AG09309 (cell line): ENCODE measurements at regions not wholly inside any gene's neighbourhood (a gene's known extent, or its start where the extent isn't known, plus 50 kb on each side); places are given as distances from the start of the nearest gene placed in this dataset.

Source experiments
- DNase-seq: peaks from one replicate; pipeline ENCODE4 v3.0.0-alpha.2; 2010; ENCODE audit warnings: low read depth
- H3K4me3 ChIP-seq: 2 replicates; pipeline ENCODE4 v1.5.1; 2011; ENCODE audit warnings: mild to moderate bottlenecking, low read depth, low read length, moderate library complexity; ENCODE audit not compliant: control insufficient read depth
- TF ChIP-seq, protein P1 (sequence below): IDR thresholded peaks from 2 replicates; pipeline ENCODE4 v1.5.1; 2011; ENCODE audit warnings: mild to moderate bottlenecking, low read depth, low read length, inconsistent platforms; ENCODE audit not compliant: insufficient read depth, control insufficient read depth; ENCODE audit errors: missing control alignments

GRCh38 chr9:129290606-129291005 is 112.5 kb upstream of the IER5L start:
- no peak for DNase-seq
- H3K4me3 ChIP-seq, result no peak overlapping the region
- TF ChIP-seq, protein P1, sequence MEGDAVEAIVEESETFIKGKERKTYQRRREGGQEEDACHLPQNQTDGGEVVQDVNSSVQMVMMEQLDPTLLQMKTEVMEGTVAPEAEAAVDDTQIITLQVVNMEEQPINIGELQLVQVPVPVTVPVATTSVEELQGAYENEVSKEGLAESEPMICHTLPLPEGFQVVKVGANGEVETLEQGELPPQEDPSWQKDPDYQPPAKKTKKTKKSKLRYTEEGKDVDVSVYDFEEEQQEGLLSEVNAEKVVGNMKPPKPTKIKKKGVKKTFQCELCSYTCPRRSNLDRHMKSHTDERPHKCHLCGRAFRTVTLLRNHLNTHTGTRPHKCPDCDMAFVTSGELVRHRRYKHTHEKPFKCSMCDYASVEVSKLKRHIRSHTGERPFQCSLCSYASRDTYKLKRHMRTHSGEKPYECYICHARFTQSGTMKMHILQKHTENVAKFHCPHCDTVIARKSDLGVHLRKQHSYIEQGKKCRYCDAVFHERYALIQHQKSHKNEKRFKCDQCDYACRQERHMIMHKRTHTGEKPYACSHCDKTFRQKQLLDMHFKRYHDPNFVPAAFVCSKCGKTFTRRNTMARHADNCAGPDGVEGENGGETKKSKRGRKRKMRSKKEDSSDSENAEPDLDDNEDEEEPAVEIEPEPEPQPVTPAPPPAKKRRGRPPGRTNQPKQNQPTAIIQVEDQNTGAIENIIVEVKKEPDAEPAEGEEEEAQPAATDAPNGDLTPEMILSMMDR, result no peak

GRCh38 chr9:129289883-129290282 is 111.8 kb upstream of the IER5L start:
- DNase-seq, result no peak
- H3K4me3 ChIP-seq, result no peak overlapping the region
- TF ChIP-seq, protein P1, result no peak

DNA sequence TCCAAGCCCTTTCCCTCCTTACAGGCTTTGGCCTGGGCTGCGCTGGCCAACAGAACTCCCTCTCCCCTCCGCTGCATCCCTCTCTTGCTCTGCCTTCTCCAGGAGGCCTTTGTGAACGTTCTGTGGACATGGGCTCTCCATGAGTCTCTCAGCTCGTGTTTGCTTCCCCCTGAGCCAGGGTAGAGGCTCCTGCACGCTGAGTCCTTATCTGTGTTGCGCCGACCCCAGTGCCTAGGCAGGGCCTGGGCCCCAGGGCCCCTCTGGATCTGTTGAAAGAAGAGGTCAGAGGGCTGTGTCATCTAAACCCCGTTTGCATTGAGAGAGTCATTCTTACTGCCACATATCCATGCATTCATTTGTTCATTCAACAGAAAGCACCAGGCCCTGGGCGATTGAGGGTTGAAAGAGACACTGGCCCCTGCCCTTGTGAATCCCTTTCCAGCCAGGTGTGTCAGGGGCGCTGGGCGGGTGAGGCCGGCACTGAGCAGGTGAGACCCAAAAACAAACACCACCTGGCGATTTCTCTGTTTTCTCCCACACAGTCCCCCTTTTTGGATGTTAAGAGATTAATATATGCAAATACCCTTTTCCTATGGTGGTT is 111.2 kb upstream of the IER5L start:
- TF ChIP-seq, protein P1, result no peak
- no peak for DNase-seq
- H3K4me3 ChIP-seq, result no peak overlapping the region

- no peak for DNase-seq
- H3K4me3 ChIP-seq, result no peak overlapping the region
- TF ChIP-seq, protein P1, result no peak
Measured at GRCh38 chr9:129287619-129288305, 109.7 kb upstream of the IER5L start.

- DNase-seq, result no peak
- TF ChIP-seq, protein P1, result no peak
- H3K4me3 ChIP-seq, result no peak overlapping the region
Measured at GRCh38 chr9:129285979-129286772, 108.1 kb upstream of the IER5L start.

GRCh38 chr9:129285382-129285781 is 107.3 kb upstream of the IER5L start:
- TF ChIP-seq, protein P1, result no peak
- DNase-seq, result no peak
- no peak overlapping the region for H3K4me3 ChIP-seq
